ENCODE measurements at regions not wholly inside any gene's neighbourhood (a gene's known extent, or its start where the extent isn't known, plus 50 kb on each side); places are given as distances from the start of the nearest gene placed in this dataset.

- Histone ChIP-seq H4K20me1 (ENCODE audit: control insufficient read depth, insufficient read depth, low read length, poor library complexity, severe bottlenecking) (no peaks in the 10 kb centered on the region), H3K9ac (ENCODE audit: low read length) (no peak overlapping the region), H3K4me1 (ENCODE audit: control insufficient read depth in 2 of 2, insufficient read depth in 2 of 2, low read length in 2 of 2) (no peaks in the 10 kb centered on the region), H3K9me3 (ENCODE audit: control extremely low read depth in 1 of 3, control insufficient read depth in 2 of 3, insufficient read depth in 1 of 3, low read length in 2 of 3) (no peaks in the 10 kb centered on the region), H3K36me3 (replicated peaks in 1 of 2; ENCODE audit: control extremely low read depth in 1 of 2, control insufficient read depth in 1 of 2, extremely low read depth in 1 of 2, insufficient read depth in 2 of 2, low read length in 1 of 2) (no peaks in the 10 kb centered on the region), H3K27ac (ENCODE audit: low read length in 2 of 2) (no peak overlapping the region), H3K4me2 (replicated peaks; ENCODE audit: low read depth, low read length, poor library complexity, severe bottlenecking) (no peak overlapping the region), H2AFZ (ENCODE audit: insufficient read depth, low read depth, low read length, poor library complexity, severe bottlenecking) (no peak overlapping the region), H3K79me2 (ENCODE audit: control insufficient read depth, insufficient read depth, low read length) (no peaks in the 10 kb centered on the region), H3K4me3 (ENCODE audit: control extremely low read depth in 1 of 5, extremely low read depth in 1 of 5, insufficient read depth in 1 of 5, low read depth in 2 of 5, low read length in 4 of 5) (no peak overlapping the region), H3K27me3 (replicated peaks in 1 of 4; ENCODE audit: control extremely low read depth in 1 of 4, control insufficient read depth in 3 of 4, insufficient read depth in 4 of 4, low read length in 3 of 4) (no peaks in the 10 kb centered on the region)
- ChIA-PET CTCF (no interaction called here), POLR2A (no interaction called here)
- H3K9me3 Mint-ChIP-seq (ENCODE audit: insufficient read depth), result peaks cover 4% of the 10 kb centered on the region
- no peaks in the 10 kb centered on the region for H3K27me3 Mint-ChIP-seq
- TF ChIP-seq EZH2 (IDR thresholded peaks at IDR 0.05; ENCODE audit: borderline replicate concordance, insufficient read depth, low read depth, low read length, poor library complexity, severe bottlenecking), result no peak
- no peak for TF ChIP-seq CTCF (IDR thresholded peaks at IDR 0.05)
- H3K27ac Mint-ChIP-seq, result no peak overlapping the region
- intact Hi-C loops (cut with micrococcal nuclease), result no loop called here
- no peaks in the 10 kb centered on the region for H3K4me1 Mint-ChIP-seq
- no peak for DNase-seq
- ATAC-seq (ENCODE audit: low read depth), result no peak
- H3K4me3 Mint-ChIP-seq, result no peak overlapping the region
These were observed 771.3 kb upstream of the PCDH7 start for GRCh38 chr4:29948858-29949257.

- POLR2A ChIA-PET, result no interaction called here
- Histone ChIP-seq H3K9me3 (ENCODE audit: control extremely low read depth in 1 of 3, control insufficient read depth in 2 of 3, insufficient read depth in 1 of 3, low read length in 2 of 3) (no peaks in the 10 kb centered on the region), H4K20me1 (ENCODE audit: control insufficient read depth, insufficient read depth, low read length, poor library complexity, severe bottlenecking) (no peaks in the 10 kb centered on the region), H3K36me3 (replicated peaks in 1 of 2; ENCODE audit: control extremely low read depth in 1 of 2, control insufficient read depth in 1 of 2, extremely low read depth in 1 of 2, insufficient read depth in 2 of 2, low read length in 1 of 2) (no peaks in the 10 kb centered on the region), H3K27ac (ENCODE audit: low read length in 2 of 2) (no peak overlapping the region), H3K4me1 (ENCODE audit: control insufficient read depth in 2 of 2, insufficient read depth in 2 of 2, low read length in 2 of 2) (no peaks in the 10 kb centered on the region), H3K27me3 (replicated peaks in 1 of 4; ENCODE audit: control extremely low read depth in 1 of 4, control insufficient read depth in 3 of 4, insufficient read depth in 4 of 4, low read length in 3 of 4) (no peaks in the 10 kb centered on the region), H2AFZ (ENCODE audit: insufficient read depth, low read depth, low read length, poor library complexity, severe bottlenecking) (no peak overlapping the region), H3K9ac (ENCODE audit: low read length) (no peak overlapping the region), H3K79me2 (ENCODE audit: control insufficient read depth, insufficient read depth, low read length) (no peaks in the 10 kb centered on the region), H3K4me3 (ENCODE audit: control extremely low read depth in 1 of 5, extremely low read depth in 1 of 5, insufficient read depth in 1 of 5, low read depth in 2 of 5, low read length in 4 of 5) (no peak overlapping the region), H3K4me2 (replicated peaks; ENCODE audit: low read depth, low read length, poor library complexity, severe bottlenecking) (no peak overlapping the region)
- CTCF ChIA-PET, result no interaction called here
- 83% methylated on average over 1 of the region's 2 CpGs for WGBS (ENCODE audit: insufficient coverage)
- no peak for ATAC-seq (ENCODE audit: low read depth)
- H3K4me1 Mint-ChIP-seq, result no peaks in the 10 kb centered on the region
- H3K27ac Mint-ChIP-seq, result no peak overlapping the region
- no peak overlapping the region for H3K4me3 Mint-ChIP-seq
- H3K9me3 Mint-ChIP-seq (ENCODE audit: insufficient read depth), result peaks cover 4% of the 10 kb centered on the region
- DNase-seq, result no peak
- intact Hi-C loops (cut with micrococcal nuclease), result no loop called here
- TF ChIP-seq CTCF (IDR thresholded peaks at IDR 0.05), result no peak
- TF ChIP-seq EZH2 (IDR thresholded peaks at IDR 0.05; ENCODE audit: borderline replicate concordance, insufficient read depth, low read depth, low read length, poor library complexity, severe bottlenecking), result no peak
- H3K27me3 Mint-ChIP-seq, result no peaks in the 10 kb centered on the region
These were observed 753.8 kb upstream of the PCDH7 start for GRCh38 chr4:29966386-29966785.

Data from B cell (primary cell).